A673 (cell line): ENCODE measurements at regions not wholly inside any gene's neighbourhood (a gene's known extent, or its start where the extent isn't known, plus 50 kb on each side); places are given as distances from the start of the nearest gene placed in this dataset.

Experiments used
- BruUV-seq: library from RNA; stranded (reverse); fragments of 400-500 nt; replicated peaks from 2 replicates; lab custom pipeline; 2021; lab: Mats Ljungman, UMichigan
- CTCF ChIA-PET: fragments of 300-600 bp; sonication (Branson Sonifier 250); formaldehyde crosslinking; loops from one replicate; lab custom pipeline; 2022; ENCODE audit warnings: antibody characterized with exemption; lab: Charles Lee
- POLR2A ChIA-PET: fragments of 300-600 bp; sonication (Branson Sonifier 250); formaldehyde crosslinking; loops from one replicate; lab custom pipeline; 2022; ENCODE audit warnings: antibody characterized with exemption; ENCODE audit not compliant: low non-redundant PET; lab: Charles Lee
- DNase-seq: peaks from one replicate; pipeline ENCODE4 v3.0.0-alpha.2; 2015; ENCODE audit warnings: low spot score
- H3K27ac ChIP-seq: fragments of 200-600 bp; sonication (generic); 2 replicates; pipeline ENCODE4 v1.5.1; 2016; ENCODE audit warnings: mixed run types, low read depth, mild to moderate bottlenecking, mixed read lengths, antibody characterized with exemption, low read length; ENCODE audit not compliant: poor library complexity, severe bottlenecking
- H3K27me3 ChIP-seq: fragments of 200-600 bp; sonication (generic); replicated peaks from 2 replicates; pipeline ENCODE4 v1.6.1; 2017; ENCODE audit warnings: mixed run types, low read depth, mild to moderate bottlenecking, mixed read lengths, antibody characterized with exemption, low read length; ENCODE audit not compliant: insufficient read depth, poor library complexity
- H3K36me3 ChIP-seq: fragments of 200-600 bp; sonication (generic); 2 replicates; pipeline ENCODE4 v1.6.1; 2016; ENCODE audit warnings: mixed run types, mild to moderate bottlenecking, mixed read lengths, antibody characterized with exemption, low read length; ENCODE audit not compliant: insufficient read depth, poor library complexity, severe bottlenecking
- H3K4me1 ChIP-seq: fragments of 200-600 bp; sonication (generic); 2 replicates; pipeline ENCODE4 v1.6.1; 2017; ENCODE audit warnings: mixed run types, mild to moderate bottlenecking, mixed read lengths, antibody characterized with exemption, low read length; ENCODE audit not compliant: insufficient read depth, poor library complexity, severe bottlenecking
- H3K4me3 ChIP-seq: fragments of 200-600 bp; sonication (generic); 2 replicates; pipeline ENCODE4 v1.5.1; 2016; ENCODE audit warnings: low read depth, mixed run types, mild to moderate bottlenecking, mixed read lengths, low read length; ENCODE audit not compliant: poor library complexity, severe bottlenecking
- H3K9me3 ChIP-seq: fragments of 200-600 bp; sonication (generic); 2 replicates; pipeline ENCODE4 v1.6.1; 2016; ENCODE audit warnings: mixed run types, low read depth, mild to moderate bottlenecking, mixed read lengths, antibody characterized with exemption, low read length; ENCODE audit not compliant: poor library complexity, severe bottlenecking
- CTCF ChIP-seq: fragments of 300-800, 200-600 bp; sonication (generic); conservative IDR thresholded peaks from 2 replicates; pipeline ENCODE4 v1.5.1; 2017; ENCODE audit warnings: low read depth, mild to moderate bottlenecking, antibody characterized with exemption, low read length, moderate library complexity, mixed read lengths
- EZH2 ChIP-seq: fragments of 200-600 bp; sonication (generic); IDR thresholded peaks from 2 replicates; pipeline ENCODE4 v1.6.1; 2017; ENCODE audit warnings: borderline replicate concordance, low read depth, mild to moderate bottlenecking, mixed read lengths, antibody characterized with exemption, low read length; ENCODE audit not compliant: poor library complexity, severe bottlenecking
- intact Hi-C: fragments of 100-400 bp; cut with micrococcal nuclease; formaldehyde crosslinking; loops from one replicate; pipeline ENCODE4 v1.10.0; 2022; ENCODE audit not compliant: unreplicated experiment

GRCh38 chr6:43957273-43957672, 170.0 kb downstream of the MRPL14 start:
- POLR2A ChIA-PET = interaction anchor here (0.7 kb wide), 1 partner anchor 11 kb away, joined by 3 read pairs; no protein-coding TSS in a partner anchor
- peaks cover 13% of the 10 kb centered on the region for H3K9me3 ChIP-seq
- H3K4me3 ChIP-seq = no peak overlapping the region
- intact Hi-C loops = no loop called here
- TF ChIP-seq CTCF (no peak), EZH2 (no peak)
- CTCF ChIA-PET = no interaction called here
- H3K4me1 ChIP-seq = no peaks in the 10 kb centered on the region
- no TSS peak for BruUV-seq
- no peaks in the 10 kb centered on the region for H3K27me3 ChIP-seq
- DNase-seq = no peak
- no peak overlapping the region for H3K27ac ChIP-seq
- H3K36me3 ChIP-seq = no peaks in the 10 kb centered on the region

GRCh38 chr6:43956478-43956877, 170.8 kb downstream of the MRPL14 start:
- no peak overlapping the region for H3K27ac ChIP-seq
- peaks cover 11% of the 10 kb centered on the region for H3K9me3 ChIP-seq
- no peaks in the 10 kb centered on the region for H3K36me3 ChIP-seq
- intact Hi-C loops = no loop called here
- no peak for TF ChIP-seq EZH2
- TF ChIP-seq CTCF = no peak
- DNase-seq = no peak
- ChIA-PET CTCF (no interaction called here), POLR2A (interaction anchor here (0.7 kb wide), 1 partner anchor 10 kb away, joined by 3 read pairs; no protein-coding TSS in a partner anchor)
- H3K27me3 ChIP-seq = no peaks in the 10 kb centered on the region
- BruUV-seq = no TSS peak
- no peaks in the 10 kb centered on the region for H3K4me1 ChIP-seq
- no peak overlapping the region for H3K4me3 ChIP-seq

- H3K4me3 ChIP-seq = no peak overlapping the region
- no peak overlapping the region for H3K27ac ChIP-seq
- ChIA-PET CTCF (no interaction called here), POLR2A (no interaction called here)
- peaks cover 8% of the 10 kb centered on the region for H3K9me3 ChIP-seq
- intact Hi-C loops = no loop called here
- BruUV-seq = no TSS peak
- no peaks in the 10 kb centered on the region for H3K27me3 ChIP-seq
- DNase-seq = no peak
- TF ChIP-seq CTCF = no peak
- TF ChIP-seq EZH2 = no peak
- H3K4me1 ChIP-seq = no peaks in the 10 kb centered on the region
- H3K36me3 ChIP-seq = no peaks in the 10 kb centered on the region
These were observed 172.7 kb downstream of the MRPL14 start for GRCh38 chr6:43954311-43955131.
